ENCODE measurements at regions not wholly inside any gene's neighbourhood (a gene's known extent, or its start where the extent isn't known, plus 50 kb on each side); places are given as distances from the start of the nearest gene placed in this dataset.

DNA sequence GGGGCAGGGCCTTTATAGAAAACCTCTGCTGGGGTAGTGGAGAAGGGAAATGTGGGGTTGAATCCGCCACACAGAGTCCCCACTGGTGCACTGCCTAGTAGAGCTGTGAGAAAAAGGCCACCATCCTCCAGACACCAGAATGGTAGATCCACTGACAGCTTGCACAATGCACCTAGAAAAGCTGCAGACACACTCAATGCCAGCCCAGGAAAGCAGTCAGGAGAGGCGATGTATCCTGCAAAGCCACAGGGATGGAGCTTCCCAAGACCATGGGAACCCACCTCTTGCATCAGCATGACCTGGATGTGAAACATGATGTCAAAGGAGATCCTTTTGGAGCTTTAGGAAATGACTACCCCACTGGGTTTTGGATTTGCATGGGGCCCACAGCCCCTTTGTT is 958.0 kb upstream of the MIR17HG start:
- peaks cover 26% of the 10 kb centered on the region for H3K9me3 ChIP-seq (replicated peaks)
- TF ChIP-seq CTCF (IDR thresholded peaks at IDR 0.05; ENCODE audit: borderline replicate concordance), result no peak
- H3K27me3 ChIP-seq (ENCODE audit: low read depth), result no peaks in the 10 kb centered on the region
- intact Hi-C loops (cut with micrococcal nuclease), result no loop called here
- no peaks in the 10 kb centered on the region for H3K36me3 ChIP-seq
- H3K4me3 ChIP-seq, result no peak overlapping the region
- H3K27ac ChIP-seq (replicated peaks), result no peak overlapping the region
- no peaks in the 10 kb centered on the region for H3K4me1 ChIP-seq
- DNase-seq, result no peak

DNA sequence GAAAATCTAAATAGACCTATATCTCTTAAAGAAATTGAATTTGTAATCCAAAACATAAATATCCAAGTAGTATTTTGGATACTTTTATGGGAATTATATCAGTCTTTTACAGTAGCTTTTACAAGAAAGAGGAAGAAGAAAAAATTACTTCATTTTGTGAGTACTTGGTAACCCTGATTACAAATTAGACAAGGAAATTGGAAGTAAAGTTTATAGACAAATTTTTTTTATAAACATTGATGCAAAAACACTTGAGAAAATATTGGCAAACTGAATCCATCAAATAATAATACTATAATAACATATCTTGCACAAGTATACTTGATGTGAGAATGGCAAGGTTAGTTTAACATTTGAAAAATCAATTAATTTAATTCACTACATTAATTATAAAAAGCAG is 954.1 kb upstream of the MIR17HG start:
- intact Hi-C loops (cut with micrococcal nuclease), result no loop called here
- no peak for TF ChIP-seq CTCF (IDR thresholded peaks at IDR 0.05; ENCODE audit: borderline replicate concordance)
- no peak overlapping the region for H3K27ac ChIP-seq (replicated peaks)

GRCh38 chr13:90395348-90395747 is 952.1 kb upstream of the MIR17HG start:
- intact Hi-C loops (cut with micrococcal nuclease), result no loop called here
- no peak overlapping the region for H3K4me3 ChIP-seq
- no peak for TF ChIP-seq CTCF (IDR thresholded peaks at IDR 0.05; ENCODE audit: borderline replicate concordance)
- no peaks in the 10 kb centered on the region for H3K36me3 ChIP-seq
- no peaks in the 10 kb centered on the region for H3K4me1 ChIP-seq
- DNase-seq, result no peak
- H3K9me3 ChIP-seq (replicated peaks), result peaks cover 30% of the 10 kb centered on the region
- H3K27ac ChIP-seq (replicated peaks), result no peak overlapping the region
- no peaks in the 10 kb centered on the region for H3K27me3 ChIP-seq (ENCODE audit: low read depth)

More for the DNA sequence above, 954.1 kb upstream of the MIR17HG start:
- Histone ChIP-seq H3K4me3 (no peak overlapping the region), H3K27me3 (ENCODE audit: low read depth) (no peaks in the 10 kb centered on the region), H3K9me3 (replicated peaks) (peaks cover 23% of the 10 kb centered on the region), H3K36me3 (no peaks in the 10 kb centered on the region), H3K4me1 (no peaks in the 10 kb centered on the region)
- DNase-seq, result no peak

DNA sequence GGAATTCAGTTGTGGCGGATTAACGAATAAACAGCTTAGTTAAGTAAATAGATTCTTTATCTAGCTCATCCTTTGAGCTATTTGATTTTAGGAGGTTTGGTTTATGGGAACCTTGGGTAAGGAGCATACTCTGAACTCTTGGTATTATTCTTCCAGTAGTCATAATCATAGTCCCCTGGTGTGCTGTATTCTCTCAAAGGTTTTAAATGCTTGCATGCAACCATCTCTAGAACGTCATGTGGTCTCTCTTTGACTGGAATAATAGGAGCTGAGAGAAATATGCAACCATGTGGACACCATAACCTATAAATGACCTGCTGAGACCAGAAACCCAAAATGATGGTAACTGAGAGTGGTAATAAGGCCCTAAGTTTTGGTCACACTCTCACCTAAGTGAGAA is 951.6 kb upstream of the MIR17HG start:
- H3K9me3 ChIP-seq (replicated peaks), result peaks cover 30% of the 10 kb centered on the region
- no peak overlapping the region for H3K27ac ChIP-seq (replicated peaks)
- H3K27me3 ChIP-seq (ENCODE audit: low read depth), result no peaks in the 10 kb centered on the region
- DNase-seq, result no peak
- H3K4me1 ChIP-seq, result no peaks in the 10 kb centered on the region
- no peak overlapping the region for H3K4me3 ChIP-seq
- no peaks in the 10 kb centered on the region for H3K36me3 ChIP-seq
- TF ChIP-seq CTCF (IDR thresholded peaks at IDR 0.05; ENCODE audit: borderline replicate concordance), result no peak
- intact Hi-C loops (cut with micrococcal nuclease), result no loop called here

DNA sequence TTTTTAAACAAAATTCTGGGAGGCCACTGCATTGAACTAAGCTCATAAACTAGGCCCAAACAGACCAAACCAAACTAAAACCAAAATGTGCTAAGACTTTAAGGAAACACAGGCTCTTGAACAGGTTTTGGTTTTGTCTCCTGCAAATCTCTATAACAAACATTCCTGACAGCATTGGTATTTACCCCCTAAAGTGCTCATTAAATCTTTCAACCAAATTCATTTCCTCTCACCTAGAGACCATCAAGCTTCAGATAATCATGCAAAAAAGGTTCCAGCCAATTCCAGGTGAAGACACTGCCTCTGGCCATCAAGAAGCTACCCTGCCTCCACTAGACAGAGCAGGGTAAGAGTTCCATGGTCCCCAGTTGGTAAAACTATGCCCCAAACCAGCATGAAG is 951.2 kb upstream of the MIR17HG start:
- Histone ChIP-seq H3K4me3 (no peak overlapping the region), H3K27ac (replicated peaks) (no peak overlapping the region), H3K9me3 (replicated peaks) (peaks cover 28% of the 10 kb centered on the region), H3K4me1 (no peaks in the 10 kb centered on the region), H3K36me3 (no peaks in the 10 kb centered on the region), H3K27me3 (ENCODE audit: low read depth) (no peaks in the 10 kb centered on the region)
- TF ChIP-seq CTCF (IDR thresholded peaks at IDR 0.05; ENCODE audit: borderline replicate concordance), result no peak
- no peak for DNase-seq
- intact Hi-C loops (cut with micrococcal nuclease), result no loop called here

- DNase-seq, result no peak
- intact Hi-C loops (cut with micrococcal nuclease), result no loop called here
- Histone ChIP-seq H3K9me3 (replicated peaks) (peaks cover 21% of the 10 kb centered on the region), H3K4me3 (no peak overlapping the region), H3K36me3 (no peaks in the 10 kb centered on the region), H3K27ac (replicated peaks) (no peak overlapping the region), H3K27me3 (ENCODE audit: low read depth) (no peaks in the 10 kb centered on the region), H3K4me1 (no peaks in the 10 kb centered on the region)
- no peak for TF ChIP-seq CTCF (IDR thresholded peaks at IDR 0.05; ENCODE audit: borderline replicate concordance)
Observed at GRCh38 chr13:90397503-90397902, 950.0 kb upstream of the MIR17HG start.

All from left ventricle myocardium inferior (tissue), 1 donor.